AG08395 (cell line): ENCODE measurements at regions not wholly inside any gene's neighbourhood (a gene's known extent, or its start where the extent isn't known, plus 50 kb on each side); places are given as distances from the start of the nearest gene placed in this dataset.
"Not testable (repeated sequence)": the region's sequence is repeated elsewhere in the genome, so short reads cannot be mapped to it uniquely, and the experiment has no call there.

Experiments
- DNase-seq: peaks from one replicate; pipeline ENCODE4 v3.0.0; 2012; ENCODE audit warnings: mixed read lengths, low spot score

DNA sequence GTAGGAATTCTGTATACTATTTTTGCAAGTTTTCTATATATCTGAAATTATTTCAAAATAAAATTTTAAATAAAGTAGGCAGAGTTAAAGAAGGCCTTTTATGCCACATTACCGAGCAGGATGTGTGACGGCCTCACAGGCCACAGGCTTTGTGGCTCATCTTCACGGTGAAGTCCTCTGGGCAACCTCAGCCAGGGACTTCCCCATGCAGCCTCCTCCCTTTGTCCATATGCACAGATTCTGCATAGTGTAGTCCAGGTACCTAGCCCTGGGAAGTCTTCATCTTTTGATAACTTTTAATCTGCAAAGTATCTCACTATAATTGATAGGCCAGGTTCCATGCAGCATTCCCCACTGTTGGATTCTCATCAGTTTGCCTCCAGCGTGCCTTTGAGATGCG lies 62.8 kb downstream of the ARHGAP11B start:
- DNase-seq, result not testable (repeated sequence)

GRCh38 chr15:30690153-30690552 lies 64.2 kb downstream of the ARHGAP11B start:
- not testable (repeated sequence) for DNase-seq

DNA sequence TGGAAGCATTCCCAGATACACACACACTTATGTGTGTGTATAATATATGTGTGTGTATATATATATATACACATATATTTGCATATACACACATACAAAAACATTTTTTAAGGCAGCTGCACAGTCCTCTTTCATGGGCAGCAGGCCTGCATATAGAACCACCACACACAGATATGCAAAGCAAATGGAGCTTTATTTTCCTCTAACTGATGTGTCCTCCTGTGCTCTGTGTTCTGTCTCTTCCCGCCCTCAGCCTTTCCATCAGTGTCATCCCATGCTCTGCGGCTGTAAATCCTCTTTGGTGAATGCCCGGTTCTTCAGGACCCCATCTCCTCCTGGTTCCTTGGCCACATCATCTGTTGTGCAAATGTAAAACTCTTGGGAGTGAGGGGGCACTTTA lies 69.9 kb downstream of the ARHGAP11B start:
- DNase-seq, result not testable (repeated sequence)

DNA sequence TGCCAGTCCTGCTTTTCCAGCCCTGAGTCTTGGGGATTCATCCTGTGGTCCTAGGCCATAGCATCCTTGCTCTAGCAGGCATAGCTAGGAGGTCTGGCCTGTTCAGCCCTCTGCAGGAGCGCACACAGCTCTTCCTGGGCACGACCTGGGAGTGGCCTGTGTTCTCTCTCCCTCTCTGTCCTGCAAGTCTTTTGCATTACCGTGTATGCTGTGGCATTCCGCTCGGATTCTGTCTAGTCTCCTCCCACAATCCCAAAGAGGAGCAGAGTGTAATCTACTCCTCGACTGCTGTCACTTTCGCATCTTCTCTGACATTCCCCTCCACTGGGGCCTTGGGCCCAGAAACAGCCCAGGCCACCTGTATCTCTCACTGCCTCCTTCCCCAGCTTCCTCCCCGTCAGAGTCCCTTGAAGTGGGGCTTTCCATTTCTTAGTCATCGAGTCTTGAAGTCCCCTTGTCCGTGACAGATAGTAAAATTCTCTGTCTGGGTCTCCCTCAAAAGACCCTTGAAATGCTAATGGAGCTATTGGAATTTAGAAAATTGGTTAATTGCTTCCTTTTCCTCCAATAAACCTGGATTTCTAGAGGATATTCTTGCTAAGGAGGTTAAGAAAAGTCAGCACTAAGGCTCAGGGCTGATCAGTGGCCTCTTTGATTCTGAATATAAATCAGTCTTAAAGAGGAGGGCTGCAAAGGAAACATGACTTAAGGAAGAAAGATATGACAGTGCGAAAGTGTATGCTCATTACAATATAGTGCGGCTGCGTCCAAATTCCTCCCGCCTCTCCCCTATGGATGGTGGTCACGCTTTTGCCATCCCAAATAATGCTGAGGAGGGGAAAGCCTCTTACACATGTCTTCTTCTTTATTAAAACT lies 70.7 kb downstream of the ARHGAP11B start:
- DNase-seq, result not testable (repeated sequence)

GRCh38 chr15:30697315-30697685 lies 71.4 kb downstream of the ARHGAP11B start:
- not testable (repeated sequence) for DNase-seq

DNA sequence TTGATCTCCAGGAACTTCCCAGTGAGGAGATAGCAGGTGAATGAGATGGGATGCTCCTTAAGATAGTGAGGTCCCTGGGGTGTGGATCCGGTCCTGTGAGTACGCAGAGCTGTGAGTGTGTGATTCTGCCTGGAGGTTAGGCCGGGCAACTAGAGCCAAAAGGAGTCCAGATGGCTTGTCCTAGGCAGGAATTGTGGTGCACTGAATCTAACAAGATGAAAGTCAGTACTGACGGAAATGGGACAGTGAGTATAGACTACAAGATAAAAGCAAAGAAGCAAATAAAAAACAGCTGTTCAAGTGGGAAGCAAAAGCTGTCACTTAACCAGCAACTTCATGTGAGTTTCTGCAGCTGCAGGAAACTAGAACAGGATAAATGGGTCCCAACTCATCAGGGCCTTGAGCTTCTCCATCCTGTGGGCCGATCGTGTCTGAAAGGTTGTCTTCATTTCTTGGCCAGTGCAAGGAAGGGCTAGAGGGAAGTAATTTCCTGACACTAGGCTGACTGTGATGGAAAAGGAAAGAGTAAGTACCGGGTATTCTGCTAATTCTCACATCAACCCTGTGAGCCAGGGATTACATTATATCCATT lies 74.2 kb downstream of the ARHGAP11B start:
- not testable (repeated sequence) for DNase-seq

DNA sequence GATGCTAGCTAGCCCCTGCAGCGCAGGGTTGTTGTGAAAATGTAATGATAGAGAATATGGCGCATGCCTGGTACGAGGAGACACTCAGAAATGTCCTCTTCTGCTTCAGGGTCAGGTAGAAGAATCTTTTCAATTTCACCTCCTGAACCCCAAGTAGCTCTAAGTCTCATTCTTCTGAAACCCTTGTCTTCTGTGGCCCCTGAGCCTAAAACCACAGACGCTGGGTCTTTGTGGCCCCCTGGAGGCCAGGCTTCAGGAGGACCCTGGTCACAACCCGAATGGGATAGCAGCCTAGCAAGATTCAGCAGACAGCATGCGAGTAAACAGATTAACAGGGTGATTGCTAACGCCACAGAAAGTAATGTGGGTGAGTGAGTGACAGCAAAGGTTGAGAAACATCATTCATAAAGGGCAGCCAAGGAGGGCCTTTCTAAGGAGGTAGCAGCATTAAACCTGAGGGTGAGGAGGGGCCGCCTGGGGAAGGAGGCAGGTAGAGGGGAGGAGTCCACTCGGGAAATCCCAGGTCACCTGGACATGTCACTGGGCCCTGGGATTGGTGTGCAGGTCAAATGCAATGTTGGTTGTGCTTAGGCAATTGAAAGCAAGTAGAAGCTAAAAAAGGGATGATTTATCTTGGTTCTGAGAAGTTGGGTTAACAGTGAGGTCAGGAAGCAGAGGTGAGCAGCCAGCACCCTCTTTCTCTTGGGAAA lies 82.2 kb downstream of the ARHGAP11B start:
- not testable (repeated sequence) for DNase-seq

GRCh38 chr15:30708809-30709208 lies 82.9 kb downstream of the ARHGAP11B start:
- DNase-seq, result not testable (repeated sequence)

DNA sequence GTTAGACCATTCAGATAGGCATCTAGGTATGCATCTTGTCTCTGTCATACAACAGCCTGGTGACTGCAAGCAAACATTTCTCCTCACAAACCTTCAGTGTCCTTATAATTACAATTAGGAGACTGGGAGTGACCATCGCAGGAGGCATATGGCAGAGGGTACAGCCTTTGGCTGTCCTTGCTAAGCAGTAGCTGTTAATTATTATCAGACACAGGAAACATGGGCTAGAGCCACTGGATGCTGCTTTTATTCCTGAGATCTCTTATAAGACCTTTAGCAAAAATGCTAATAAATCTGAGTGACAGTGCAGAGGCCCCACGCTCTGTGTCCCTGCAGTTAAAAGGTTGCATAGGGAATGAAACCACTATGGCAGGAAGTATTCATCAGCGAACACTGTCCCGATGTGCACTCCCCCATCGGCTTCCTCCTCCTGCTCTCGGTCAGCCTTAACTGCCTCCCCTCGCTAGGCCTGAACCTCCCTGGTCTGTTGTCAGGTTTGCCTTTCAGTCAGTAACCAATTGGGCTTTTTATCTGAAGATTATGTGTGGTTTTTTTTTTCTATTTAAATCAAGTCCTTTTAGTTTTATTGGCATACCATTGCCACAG lies 92.2 kb downstream of the ARHGAP11B start:
- not testable (repeated sequence) for DNase-seq

GRCh38 chr15:30719363-30719762 lies 93.4 kb downstream of the ARHGAP11B start:
- not testable (repeated sequence) for DNase-seq

DNA sequence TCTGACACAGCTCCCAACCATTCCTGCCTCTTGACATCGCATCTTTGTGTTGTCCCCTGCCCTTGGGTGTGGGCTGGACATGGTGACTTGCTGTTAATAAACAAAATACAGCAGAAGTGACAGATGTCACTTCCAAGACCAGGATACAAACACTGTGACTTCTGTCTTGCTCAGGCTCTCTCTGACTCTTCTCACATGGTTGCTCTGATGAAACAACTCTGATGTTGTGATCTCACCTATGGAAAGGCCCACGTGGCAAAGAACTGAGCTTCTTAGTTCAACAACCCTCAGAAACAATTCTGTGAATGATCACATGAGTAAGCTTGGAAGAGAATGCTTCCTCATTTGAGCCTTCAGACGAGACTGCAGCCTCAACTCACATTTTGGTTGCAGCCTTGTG lies 94.9 kb downstream of the ARHGAP11B start:
- not testable (repeated sequence) for DNase-seq

- not testable (repeated sequence) for DNase-seq
Observed at GRCh38 chr15:30721529-30721928, 95.6 kb downstream of the ARHGAP11B start.

GRCh38 chr15:30723540-30724175 lies 97.7 kb downstream of the ARHGAP11B start:
- DNase-seq, result not testable (repeated sequence)

GRCh38 chr15:30729880-30730590 lies 104.1 kb downstream of the ARHGAP11B start:
- not testable (repeated sequence) for DNase-seq

DNA sequence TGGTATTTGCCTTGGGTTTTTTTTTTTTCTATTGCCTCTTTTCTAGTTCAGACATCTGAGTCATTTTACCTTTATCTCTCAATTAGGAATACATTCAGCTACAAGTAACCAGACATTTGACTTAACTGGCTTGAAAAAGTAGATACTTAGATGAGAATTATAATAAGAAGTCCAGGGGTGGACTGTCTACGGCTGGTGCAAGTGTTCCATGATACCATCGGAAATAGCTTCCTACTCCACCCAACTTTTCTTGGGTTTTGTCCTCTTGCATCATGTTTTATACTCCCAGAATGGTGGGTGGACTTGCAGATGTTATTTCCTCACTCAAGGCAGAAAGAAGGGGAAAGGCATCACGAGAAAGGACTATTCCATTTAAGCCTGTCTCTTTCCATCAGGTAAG lies 104.7 kb downstream of the ARHGAP11B start:
- DNase-seq, result not testable (repeated sequence)

GRCh38 chr15:30732100-30732499 lies 106.2 kb downstream of the ARHGAP11B start:
- DNase-seq, result not testable (repeated sequence)

- DNase-seq, result not testable (repeated sequence)
Observed at GRCh38 chr15:30735884-30736564, 110.1 kb downstream of the ARHGAP11B start.

GRCh38 chr15:30742796-30743195 lies 116.9 kb downstream of the ARHGAP11B start:
- DNase-seq, result peak; percentile 12

DNA sequence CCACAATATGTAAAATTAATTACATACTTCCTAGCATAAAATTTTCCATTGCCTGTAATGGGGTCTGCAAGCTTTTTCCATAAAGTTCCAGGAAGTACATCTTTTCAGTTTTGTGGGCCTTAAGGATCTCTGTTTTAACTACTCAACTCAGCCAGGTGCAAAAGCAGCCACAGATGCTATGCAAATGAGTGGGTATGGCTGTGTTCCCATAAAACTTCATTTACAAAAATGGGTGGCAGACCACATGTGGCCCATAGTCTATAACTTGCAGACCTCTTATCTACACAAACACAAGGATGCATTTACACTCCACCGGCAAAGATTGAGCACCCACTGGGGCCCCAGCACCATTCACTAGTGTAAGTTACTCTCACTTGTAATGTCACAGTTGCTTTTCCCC lies 123.1 kb downstream of the ARHGAP11B start:
- DNase-seq, result not testable (repeated sequence)

DNA sequence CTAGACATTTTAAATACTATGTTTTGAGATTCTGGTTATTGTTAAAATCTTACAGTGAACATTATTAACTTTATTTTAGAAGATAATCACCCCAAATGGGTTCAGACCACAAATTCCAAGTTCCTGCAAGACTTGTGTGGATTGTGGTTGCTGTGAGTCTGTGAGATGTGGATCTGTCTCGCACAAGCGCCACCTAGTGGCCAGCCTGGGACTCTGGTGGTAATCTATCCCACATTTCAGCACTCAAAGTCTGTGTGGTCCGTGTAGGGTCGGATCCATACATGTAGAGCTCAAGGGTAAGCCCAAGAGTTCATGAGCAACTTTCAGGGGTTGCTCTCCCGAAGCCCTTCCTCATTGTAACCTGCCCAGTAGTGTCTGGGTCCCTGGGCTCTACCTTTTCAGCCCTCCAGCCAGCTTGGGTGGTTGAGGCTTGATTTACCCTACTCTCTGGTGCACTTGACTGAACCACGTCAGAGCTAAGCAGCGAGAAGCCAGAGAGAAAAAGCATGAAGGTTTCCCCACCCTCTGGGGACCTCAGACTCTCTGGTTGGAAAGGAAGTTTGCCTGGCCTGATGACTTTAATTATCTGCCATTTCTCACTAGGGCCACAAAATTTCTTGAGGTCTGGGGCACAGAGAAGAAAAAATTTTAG lies 129.2 kb downstream of the ARHGAP11B start:
- DNase-seq, result not testable (repeated sequence)
